Fibroblast of skin of abdomen (primary cell): ENCODE measurements at regions not wholly inside any gene's neighbourhood (a gene's known extent, or its start where the extent isn't known, plus 50 kb on each side); places are given as distances from the start of the nearest gene placed in this dataset.

ENCODE experiments used
- DNase-seq: peaks from one replicate; pipeline ENCODE4 v3.0.0-alpha.2; 2013

DNA sequence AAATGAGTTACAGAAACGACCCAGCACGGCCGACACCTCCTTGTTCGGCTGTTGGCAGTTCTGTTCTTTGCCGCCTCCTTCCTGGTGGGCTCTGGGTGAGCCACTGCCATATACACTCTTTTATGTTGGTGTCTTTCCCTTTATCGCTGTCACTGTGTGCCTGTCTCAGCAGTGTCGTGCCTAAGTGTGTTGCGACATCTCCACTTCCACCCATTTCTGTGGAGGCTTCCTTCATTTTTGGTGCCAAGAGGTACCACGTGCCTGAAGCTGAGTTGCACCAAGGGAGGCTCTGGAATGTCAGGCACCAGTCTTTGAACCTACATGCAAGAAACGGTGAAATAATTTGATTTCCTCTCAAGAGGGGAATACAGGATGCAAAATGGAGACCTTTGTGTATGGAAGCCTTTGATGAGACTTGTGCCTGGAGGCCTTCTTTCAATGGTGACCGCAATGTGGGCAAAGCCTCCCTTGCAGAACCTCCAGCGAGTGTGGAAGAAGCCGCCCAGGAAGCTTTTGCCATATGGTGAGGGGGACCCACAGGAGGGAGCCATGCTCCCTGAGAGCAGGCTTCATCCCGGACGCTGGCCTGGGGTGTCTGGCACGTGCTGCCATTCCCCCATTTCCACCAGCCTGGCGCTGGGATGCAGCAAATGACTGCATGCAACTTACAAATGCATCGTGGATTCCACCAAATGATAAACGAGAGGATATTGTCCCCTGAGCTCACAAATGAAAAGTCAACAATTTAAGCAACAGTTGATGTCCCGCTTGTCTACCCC lies 136.2 kb downstream of the TEX29 start:
- no peak for DNase-seq

DNA sequence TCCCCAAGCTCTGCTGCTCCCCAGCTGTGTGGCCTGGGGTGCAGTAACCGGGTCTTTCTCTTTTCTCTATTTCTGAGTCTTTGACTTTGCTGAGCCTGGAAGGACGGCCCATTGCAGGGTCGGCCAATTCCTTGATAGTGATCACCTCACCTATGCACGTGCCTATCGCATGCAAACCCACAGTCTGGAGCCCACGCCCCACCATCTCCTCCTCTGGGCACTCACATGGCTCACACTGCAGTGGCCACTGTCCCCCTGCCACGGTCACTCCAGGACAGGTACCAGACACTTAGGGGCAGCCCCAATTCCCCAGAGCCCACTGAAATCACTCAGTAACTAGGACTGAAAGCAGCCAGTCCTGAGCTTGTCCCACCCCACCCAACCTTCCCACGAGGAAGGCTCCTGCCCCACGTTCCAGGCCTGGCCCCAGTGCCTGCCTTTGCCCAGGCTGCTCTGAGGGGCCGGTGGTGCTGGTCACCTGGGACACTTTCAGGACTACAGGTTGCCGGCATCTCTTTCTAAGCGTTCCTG lies 137.6 kb downstream of the TEX29 start:
- DNase-seq = no peak

DNA sequence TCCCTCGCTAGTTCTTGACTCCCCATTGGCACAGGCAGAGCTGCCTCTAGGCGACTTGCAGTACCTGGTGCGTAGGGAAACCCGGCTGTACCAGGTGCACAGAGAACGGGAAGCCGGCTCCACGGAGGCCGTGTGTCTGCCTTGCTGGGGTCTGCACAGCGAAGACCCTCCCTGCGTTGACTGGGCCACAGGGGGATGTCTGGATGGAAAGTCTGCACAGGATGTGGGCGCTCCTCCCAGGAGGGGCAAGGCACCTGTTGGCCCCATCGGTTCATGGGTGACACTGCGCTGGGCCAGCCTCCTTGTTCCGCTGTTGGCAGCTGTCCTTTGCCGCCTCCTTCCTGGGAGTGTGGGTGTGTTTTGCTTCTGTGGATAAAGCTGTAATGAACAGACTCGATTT lies 138.3 kb downstream of the TEX29 start:
- no peak for DNase-seq

DNA sequence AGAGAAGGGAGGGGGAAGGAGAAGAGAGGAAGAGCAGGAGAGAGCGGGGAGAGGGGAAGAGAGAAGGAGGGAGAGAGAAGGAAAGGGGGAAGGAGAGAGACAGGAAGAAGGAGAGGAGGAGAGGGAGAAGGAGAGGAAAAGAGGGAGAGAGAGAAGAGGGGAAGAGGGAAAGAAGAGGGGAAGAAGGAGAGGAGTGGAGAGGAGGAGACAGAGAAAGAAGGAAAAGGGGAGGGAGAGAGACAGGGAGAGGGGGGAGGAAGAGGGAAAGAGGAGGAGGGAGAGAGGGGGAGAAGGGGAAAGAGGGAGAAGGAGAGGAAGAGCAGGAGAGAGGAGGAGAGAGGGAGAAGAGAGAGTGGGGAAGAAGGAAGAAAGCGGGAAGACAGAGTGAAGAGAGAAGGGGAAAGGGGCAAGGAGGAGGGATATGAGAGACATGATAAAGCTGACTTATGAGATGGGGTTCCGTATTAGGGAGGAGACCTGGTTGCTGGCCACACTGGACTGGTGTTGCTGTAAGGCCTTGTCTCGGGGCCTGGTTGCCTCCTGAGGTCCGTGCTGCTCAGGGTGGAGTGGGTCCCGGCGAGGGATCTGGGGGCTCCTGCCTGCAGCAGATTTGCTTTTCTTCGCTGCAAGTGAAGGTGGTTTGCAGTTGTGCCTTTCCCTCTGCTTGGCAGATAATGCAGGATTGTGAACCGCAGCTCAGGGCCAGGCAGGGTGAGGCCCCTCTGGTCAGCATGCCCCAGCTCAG lies 139.5 kb downstream of the TEX29 start:
- DNase-seq = no peak

DNA sequence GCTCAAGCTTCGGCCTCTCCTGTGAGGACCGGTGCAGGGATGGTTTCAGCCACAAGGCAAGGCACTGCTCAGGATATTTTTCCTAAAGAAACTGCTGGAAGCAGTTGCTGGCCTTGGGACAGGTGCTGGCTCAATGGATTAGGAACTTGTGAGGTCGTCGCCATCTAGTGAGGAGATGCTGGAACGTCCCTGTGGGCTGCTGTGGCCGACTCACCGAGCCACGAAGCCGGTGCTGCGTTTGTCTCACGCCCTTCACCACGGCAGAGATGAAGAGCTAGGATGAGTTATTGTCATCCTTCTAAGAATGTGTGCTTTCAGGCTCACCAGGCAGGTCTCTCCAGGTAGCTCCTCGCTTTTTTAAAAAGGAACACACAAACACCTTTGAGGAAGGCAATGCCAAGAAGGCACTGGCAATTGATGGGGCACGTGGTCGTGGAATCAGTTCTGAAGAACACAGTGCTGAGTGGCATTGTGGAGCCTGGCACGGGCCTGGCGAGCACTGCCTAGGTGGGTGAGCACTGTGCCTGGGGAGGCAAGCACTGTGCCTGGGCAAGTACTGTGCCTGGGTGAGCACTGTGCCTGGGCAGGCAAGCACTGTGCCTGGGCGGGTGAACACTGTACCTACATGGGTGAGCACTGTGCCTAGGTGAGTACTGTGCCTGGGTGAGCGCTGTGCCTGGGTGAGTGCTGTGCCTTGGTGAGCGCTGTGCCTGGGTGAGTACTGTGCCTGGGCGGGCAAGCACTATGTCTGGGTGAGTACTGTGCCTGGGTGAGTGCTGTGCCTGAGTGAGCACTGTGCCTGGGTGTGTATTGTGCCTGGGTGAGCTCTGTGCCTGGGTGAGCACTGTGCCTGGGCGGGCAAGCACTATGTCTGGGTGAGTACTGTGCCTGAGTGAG lies 140.4 kb downstream of the TEX29 start:
- DNase-seq = peak; percentile 47

DNA sequence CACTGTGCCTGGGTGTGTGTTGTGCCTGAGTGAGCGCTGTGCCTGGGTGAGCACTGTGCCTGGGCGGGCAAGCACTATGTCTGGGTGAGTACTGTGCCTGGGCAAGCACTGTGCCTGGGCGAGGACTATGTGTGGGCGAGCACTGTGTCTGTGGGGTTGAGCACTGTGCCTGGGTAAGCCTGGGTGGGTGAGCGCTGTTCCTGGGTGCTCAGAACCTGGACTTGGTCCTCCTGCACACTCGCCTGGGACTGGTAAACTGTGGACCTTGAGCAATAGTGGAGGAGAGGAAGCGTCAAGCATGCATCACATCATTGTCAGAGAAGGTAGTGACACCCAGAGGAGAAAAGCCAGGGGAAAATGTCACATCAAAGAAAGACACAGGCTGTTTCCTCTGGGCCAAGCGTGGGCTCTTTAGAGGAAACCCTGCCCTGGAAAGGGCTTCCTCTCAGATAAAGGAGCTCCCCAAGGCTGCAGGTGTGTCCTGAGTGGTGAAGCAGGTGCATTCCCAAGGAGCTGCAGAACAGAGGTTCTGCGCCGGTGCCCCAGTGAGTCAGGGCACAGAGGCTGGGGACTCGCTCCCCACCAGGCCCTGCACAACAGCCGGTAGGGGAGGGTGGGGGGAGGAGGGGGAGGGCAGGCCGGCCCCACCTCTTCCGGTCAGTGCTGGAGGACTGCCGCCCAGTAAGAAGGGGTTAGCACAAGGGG lies 141.2 kb downstream of the TEX29 start:
- DNase-seq = no peak

DNA sequence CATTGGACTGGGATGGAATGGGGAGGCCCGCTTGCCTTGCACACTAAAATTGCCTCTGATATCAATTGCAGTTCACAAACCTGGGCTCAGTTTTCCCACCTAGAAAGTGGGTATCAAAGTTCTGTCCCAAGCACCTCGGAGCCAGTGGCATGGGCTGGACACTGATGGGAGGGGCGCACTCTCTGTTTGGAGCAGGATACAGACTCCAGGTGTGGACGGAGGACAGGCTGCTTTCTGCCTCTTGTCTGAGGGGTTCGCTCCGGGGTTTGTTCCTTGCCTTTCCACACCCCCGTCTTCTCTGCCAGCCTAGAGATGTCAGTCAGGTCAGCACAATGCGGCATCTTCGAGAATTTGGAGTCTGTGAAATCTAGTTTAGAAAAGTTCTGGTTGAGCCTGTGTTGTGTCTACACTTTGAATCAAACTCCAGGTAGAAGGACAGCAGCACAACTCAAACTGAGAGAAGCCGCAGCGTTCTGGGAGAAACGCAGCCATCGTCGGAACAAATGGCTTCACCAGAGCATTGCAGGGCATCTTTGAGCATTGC lies 141.9 kb downstream of the TEX29 start:
- no peak for DNase-seq

DNA sequence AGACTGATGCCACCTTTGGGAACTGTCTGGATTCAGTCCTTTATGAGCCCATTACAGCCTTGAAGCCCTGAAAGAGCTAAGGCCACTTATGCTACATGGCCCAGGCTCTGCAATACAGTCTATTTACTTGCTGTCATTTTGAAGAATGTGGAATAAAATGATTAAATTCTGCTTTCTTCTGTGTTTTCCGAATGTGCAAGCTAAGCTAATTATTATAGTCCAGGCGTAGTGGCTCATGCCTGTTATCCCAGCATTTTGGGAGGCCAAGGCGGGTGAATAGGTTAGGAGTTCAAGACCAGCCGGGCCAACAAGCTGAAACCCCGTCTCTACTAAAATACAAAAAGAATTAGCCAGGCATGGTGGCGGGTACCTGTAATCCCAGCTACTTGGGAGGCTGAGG lies 142.5 kb downstream of the TEX29 start:
- DNase-seq = no peak

DNA sequence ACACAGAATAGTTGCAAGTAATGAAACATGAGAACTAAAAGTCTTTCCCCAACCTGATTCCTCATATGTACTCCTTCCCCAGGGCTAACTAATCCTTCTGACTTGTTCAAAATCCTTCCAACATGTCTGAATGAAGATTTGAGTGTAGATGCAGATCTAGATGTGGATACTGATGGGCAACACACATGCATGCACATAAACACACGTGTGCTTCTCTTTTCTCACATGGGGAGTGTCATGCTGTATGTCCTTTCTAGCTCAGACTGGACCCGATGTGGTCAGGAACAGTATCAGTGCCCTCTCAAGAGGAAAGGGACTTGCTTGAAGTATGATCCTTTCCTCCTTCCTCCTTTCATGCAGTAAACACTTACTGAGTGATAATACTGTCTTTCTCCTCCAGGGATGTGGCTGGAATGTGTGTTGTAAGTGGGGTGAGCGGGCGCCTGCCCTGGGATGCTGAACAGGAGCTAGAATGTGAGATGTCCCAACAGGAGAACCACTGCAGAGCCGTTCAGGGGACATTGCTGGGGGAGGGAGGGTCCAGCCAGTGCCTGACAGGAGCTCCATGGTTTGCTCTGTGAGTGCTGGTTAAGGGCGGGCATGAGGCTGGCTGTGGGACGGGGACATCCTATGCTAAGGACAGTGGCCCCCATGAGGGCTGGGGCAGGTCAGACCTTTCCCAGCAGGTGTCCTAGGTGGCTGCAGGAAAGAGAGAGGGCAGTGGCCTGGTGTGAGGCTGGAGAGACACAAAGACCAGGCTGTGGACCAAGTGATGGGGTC lies 146.9 kb downstream of the TEX29 start:
- no peak for DNase-seq

DNA sequence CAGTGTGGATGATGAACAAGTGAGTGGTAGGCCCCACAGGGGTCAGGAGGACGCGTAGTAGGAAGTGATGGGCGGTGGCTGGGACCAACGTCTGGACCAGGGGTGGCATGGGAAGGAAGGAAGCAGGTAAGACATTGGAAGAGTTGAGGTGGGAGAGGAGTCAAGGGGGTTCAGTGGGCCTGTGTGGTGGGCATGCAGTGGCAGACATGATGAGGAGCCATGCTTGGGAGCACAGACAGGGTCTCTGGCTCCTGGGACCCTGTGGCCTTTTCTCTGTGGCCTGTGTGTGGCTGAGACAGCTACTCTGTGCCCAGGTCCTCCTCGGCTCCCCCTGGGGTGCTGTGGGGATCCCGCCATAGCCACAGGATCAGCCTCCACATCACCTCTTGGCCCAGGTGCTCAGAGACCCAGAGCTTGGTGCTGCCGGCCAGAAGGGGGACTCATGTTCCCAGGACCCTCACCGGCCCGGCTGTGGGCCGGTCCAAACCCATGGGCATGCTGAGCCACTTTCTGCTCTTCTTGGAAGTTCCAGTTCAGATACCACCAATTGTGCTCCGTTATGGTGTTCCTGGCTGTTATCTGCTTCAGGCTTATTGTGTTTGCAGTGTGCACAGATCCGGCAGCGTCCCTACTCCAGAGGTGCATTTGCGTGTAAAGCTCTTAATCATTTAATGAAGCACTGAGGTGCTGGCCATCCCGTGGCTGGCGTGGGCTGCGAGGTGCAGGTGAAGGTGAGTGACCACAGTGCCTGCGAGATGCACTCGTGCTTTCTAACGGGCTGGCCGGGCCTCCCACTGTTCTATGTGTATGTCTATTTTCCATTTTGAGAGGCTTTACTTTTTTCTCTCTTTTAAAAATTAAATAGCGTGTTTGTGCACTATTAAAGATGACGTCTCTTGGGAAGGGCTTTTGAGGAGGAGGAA lies 147.9 kb downstream of the TEX29 start:
- no peak for DNase-seq

DNA sequence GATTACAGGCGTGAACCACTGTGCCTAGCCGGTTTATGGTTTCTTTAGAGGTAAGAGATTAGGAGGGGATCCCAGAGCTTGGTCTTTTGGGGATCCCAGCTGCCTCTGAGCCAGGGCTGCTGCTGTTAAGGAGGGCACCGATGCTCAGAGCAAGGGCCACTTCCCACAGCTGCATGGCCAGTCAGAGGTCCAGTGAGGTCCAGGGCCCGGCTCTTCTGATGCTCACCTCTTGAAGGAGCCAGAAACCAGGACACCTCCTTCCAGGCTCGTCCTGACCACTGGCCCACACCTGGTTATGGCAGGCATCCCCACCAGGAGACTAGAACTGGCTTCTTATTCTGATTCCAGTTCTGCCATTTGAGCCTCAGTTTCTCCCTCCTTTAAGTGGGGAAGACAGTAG lies 149.0 kb downstream of the TEX29 start:
- no peak for DNase-seq

DNA sequence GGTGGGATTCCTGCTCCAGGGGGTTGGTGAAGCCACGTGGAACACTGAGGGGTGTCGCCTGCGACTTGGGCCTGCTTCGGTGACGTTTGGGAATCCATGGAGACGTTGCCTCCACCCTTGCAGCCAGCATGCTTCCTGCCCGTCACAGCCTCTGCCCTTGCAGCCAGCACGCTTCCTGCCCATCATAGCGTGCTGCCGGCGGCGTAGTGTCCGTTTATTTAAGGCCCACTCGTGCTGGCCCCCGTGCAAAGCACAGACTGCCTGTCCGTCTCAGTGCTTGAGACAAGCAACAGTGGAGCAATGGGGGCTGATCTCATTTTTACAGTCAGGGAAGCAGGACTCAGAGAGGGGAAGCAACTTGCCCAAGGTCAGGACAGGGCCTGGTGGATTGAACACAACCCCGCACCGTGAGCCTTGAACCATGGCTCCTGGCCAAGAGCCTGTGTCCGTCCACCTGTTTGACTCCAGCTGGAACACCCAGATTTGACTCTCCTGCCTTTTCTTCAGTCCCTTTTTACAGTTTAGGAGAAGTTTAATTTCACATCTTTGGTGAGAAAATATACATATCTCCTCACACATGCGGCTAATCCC lies 149.6 kb downstream of the TEX29 start:
- DNase-seq = no peak

DNA sequence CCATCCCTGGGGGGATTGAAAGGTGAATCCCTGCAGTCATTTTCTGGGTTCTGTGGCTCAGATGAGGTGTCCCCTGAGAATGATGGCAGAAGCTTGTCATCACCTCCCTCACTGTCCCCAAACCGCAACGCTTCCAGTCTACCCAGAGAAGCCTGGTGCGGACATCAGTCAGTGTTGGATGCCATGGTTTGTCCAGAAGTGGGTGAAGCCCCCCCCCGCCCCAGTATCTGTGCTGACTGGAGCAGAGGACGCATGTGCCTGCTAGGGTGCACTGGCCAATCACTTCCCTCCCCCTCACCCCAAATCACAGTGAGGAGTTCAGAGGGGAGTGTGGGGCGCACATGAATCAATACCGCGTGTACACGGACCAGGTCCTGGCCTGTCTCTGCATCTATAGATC lies 150.5 kb downstream of the TEX29 start:
- no peak for DNase-seq

DNA sequence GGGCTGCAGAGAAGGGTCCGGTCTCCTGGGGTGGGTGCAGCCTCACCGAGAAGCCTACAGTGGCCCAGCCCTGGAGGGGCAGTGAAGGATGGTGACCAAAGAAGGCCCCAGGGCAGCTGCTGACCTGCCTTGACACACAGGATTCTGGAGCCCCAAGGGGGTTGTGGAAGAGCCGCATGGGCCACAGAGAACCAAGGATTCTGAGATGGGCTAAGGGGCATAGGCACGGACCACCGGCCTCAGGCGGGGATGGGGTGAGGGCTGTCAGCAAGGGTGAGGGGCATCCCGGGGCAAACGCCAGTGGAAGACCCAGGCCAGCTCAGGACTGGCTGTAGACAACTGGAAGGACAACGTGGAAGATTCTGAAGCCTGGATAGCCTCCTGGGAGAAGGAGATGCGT lies 151.6 kb downstream of the TEX29 start:
- DNase-seq = no peak

DNA sequence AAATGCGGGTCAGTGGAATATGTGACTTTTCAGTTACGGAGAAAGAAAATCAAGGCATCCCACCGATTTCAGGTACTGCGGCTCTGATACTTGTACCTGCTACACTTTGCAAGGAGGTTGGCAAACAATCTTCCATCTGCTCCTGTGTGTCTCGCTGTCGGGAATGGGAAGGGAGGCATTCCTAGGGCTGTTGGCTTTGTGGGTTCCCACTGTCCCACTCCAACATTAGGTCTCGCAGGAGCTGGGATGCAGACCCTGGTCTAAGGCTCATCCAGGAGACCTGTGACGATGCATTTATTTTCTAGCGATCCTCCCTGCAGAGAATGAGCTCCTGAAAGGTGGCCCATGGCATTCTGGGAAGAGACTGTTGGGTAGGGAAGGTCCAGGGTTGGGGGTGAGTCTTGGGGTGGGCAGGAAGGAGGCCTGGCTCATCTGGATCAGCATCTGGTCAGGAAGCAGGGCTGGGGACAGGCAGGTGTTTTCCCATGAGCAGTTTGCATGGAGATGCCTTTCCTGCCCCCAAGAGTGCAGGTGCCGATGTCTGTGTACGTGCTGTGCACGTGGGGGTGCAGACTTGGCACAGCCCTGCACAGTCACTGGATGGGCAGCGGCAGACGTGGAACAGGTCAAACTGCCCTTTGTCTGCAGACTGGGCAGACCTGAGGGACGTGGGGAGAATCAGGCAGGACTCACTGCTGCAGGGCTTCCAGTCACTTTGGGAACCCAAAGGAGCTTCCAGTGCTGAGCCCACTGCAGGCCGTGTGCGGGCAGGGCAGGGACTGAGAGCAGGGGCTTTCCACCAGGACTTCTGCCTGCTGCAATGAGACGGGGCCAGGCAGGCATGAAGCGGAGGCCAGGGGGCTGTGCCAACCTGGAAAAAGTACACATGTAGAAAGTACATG lies 152.4 kb downstream of the TEX29 start:
- no peak for DNase-seq

DNA sequence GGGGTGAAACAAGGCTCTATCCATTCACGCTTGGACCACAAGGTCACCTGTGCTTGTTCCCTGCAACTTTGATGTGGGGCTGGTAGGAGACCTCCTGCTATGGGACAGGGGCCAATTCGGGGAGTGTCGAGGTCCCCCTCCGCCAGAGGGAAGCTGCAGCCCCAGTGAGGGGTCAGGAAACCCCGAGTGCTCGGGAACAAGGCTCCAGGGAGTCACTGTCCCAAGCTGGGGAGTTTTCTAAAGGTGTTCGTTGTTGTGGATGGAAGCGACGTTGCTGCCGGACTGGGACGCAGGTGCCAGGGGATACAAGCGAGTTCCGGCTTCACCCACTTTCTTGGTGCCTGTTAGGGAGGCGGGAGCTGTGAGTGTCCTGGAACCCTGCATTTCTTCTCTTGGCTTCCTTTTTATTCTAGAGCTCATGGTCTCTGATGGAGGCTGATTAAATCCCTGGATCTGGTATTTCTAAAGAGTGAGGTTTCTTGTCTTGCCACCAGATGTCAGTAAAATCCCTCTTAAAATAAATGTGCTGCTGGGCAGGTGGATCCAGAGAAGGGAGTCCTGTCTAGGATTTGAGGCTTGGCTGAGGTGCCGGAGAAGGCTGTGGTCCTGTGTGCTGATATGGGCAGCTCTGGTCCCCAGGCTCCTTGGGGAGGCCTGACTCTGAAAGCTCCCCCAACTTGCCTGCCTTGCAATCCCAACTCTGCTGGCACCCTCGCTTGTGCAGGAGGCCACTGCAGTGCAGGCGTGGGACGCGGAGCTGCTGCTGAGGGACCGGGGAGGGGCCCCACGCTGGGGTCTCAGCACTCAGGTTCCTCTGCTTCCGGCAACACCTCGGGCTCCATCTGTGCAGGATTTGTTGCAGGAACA lies 153.9 kb downstream of the TEX29 start:
- DNase-seq = peak; percentile 25

DNA sequence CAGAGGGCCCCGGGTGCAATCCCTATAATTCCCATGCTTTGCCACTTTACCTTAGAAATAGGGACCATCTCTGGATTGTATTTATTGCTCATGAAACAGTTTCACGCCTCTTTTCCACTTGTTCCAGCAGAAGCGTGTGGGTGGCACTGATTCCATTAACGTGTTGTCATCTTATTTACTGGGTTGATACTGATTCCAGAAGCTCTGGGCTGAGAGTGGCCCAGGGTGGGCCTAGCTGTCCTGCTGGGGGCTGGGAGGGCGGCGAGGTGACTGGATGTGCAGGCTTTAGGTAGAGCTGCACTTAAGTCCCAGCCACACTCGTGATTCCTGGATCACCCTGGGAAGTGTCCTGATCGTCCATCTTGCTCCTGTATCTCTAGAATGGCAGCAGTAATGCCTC lies 155.0 kb downstream of the TEX29 start:
- no peak for DNase-seq

DNA sequence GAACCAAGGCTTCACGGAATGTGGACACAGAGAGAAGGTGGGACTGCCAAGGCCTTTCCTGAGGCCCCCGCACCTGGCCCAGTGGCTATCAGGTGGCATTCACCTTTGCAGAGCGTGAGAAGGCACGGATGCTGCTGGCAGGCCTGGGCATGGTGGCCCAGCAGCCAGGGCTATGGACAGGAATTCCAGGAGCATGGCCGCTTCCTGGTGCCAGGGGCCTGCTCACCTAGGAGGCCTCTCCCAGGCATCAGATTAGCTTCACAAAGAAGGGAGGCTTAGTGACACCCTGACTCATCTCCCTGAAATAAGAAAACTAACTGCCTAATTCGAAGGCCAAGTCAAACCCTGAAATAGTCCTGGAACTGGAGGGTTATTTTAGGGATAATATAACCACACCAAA lies 155.8 kb downstream of the TEX29 start:
- DNase-seq = no peak
